Activated T-cell treated with anti-CD3 and anti-CD28 coated beads, Interleukin-2, amount 50 U/mL, for 72 hours (primary cell): ENCODE measurements at regions not wholly inside any gene's neighbourhood (a gene's known extent, or its start where the extent isn't known, plus 50 kb on each side); places are given as distances from the start of the nearest gene placed in this dataset.

Experiments used
- ATAC-seq, 2 donors: fragments of 150-1000 bp; cut with Tn5 transposase; replicated peaks in 1 of 2; 2 replicates each; pipeline ENCODE4 v1.10.0; 2021; ENCODE audit warnings: moderate library complexity in 2 of 2, mild to moderate bottlenecking in 1 of 2
- DNase-seq, 2 donors: peaks; one replicate each; pipeline ENCODE4 v3.0.0; 2021 to 2022; ENCODE audit warnings: mixed read lengths in 1 of 2
- H3K27ac Mint-ChIP-seq: one replicate; pipeline ENCODE4 v1.8.0; 2022; ENCODE audit warnings: mild to moderate bottlenecking, moderate library complexity, mixed read lengths
- H3K27me3 Mint-ChIP-seq: one replicate; pipeline ENCODE4 v1.8.0; 2022; ENCODE audit warnings: low read depth, mixed read lengths
- H3K36me3 Mint-ChIP-seq, 2 donors: one replicate each; pipeline ENCODE4 v1.8.0; 2022; ENCODE audit warnings: mixed read lengths in 2 of 2, mild to moderate bottlenecking in 1 of 2; ENCODE audit not compliant: insufficient read depth in 2 of 2
- H3K4me1 Mint-ChIP-seq: one replicate; pipeline ENCODE4 v1.8.0; 2022; ENCODE audit warnings: low read depth, mixed read lengths
- H3K4me3 Mint-ChIP-seq, 2 donors: one replicate each; pipeline ENCODE4 v1.8.0; 2022; ENCODE audit warnings: mild to moderate bottlenecking in 2 of 2, mixed read lengths in 2 of 2, moderate library complexity in 2 of 2
- H3K9me3 Mint-ChIP-seq, 2 donors: one replicate each; pipeline ENCODE4 v1.8.0; 2022; ENCODE audit warnings: mixed read lengths in 2 of 2

DNA sequence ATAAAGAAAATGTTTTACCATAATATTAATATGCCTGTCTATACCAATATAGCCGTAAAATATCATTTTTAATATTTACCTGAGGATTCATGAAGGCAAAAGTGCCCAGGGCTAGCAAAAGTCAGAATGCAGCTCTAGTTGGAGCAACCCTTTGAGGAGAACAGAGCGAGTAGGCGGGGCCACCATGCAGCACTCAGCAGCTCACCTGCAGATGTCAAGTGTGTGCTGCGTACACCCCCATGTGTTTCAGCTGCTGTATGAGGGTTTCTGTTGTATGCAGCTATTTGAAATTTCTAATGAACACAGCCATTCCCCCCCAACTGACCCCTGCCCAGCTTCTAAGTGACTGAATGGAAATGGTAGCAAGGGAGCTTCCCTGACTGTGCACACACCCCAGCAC, 508.0 kb downstream of the QKI start:
- ATAC-seq (no peak), DNase-seq (no peak)
- no peak overlapping the region for H3K27ac Mint-ChIP-seq
- no peaks in the 10 kb centered on the region for H3K36me3 Mint-ChIP-seq
- no peaks in the 10 kb centered on the region for H3K4me1 Mint-ChIP-seq
- H3K4me3 Mint-ChIP-seq: no peak overlapping the region
- no peaks in the 10 kb centered on the region for H3K27me3 Mint-ChIP-seq
- H3K9me3 Mint-ChIP-seq: no peaks in the 10 kb centered on the region

DNA sequence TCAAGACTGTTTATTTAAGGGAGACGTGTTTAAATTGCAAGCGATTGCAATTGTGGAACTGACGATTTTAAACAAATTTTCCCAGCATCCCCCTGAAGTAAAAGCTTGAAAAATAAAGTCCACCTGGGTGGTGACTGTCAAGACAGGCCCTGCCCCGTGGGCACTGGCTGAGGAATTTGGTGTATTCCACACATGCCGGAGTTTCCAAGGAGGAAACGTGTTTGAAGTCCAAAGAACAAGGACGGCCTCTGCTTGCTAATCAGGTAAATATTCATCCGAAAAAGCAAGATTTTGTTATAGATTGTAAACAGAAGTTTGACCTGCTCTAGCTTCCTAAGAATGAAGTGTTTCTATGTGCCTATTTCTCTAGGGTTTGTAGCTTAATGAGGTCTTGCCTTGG, 505.1 kb downstream of the QKI start:
- no peak for ATAC-seq
- no peak overlapping the region for H3K27ac Mint-ChIP-seq
- H3K36me3 Mint-ChIP-seq: no peaks in the 10 kb centered on the region
- H3K27me3 Mint-ChIP-seq: peaks cover 8% of the 10 kb centered on the region
- no peak overlapping the region for H3K4me3 Mint-ChIP-seq
- DNase-seq: no peak
- H3K4me1 Mint-ChIP-seq: no peaks in the 10 kb centered on the region
- no peaks in the 10 kb centered on the region for H3K9me3 Mint-ChIP-seq

- no peak for DNase-seq
- no peak for ATAC-seq
- Mint-ChIP-seq H3K4me1 (no peaks in the 10 kb centered on the region), H3K27ac (no peak overlapping the region), H3K36me3 (no peaks in the 10 kb centered on the region), H3K9me3 (no peaks in the 10 kb centered on the region), H3K4me3 (no peak overlapping the region), H3K27me3 (peaks cover 8% of the 10 kb centered on the region)
Observed at GRCh38 chr6:163916315-163917081, 502.0 kb downstream of the QKI start.

DNA sequence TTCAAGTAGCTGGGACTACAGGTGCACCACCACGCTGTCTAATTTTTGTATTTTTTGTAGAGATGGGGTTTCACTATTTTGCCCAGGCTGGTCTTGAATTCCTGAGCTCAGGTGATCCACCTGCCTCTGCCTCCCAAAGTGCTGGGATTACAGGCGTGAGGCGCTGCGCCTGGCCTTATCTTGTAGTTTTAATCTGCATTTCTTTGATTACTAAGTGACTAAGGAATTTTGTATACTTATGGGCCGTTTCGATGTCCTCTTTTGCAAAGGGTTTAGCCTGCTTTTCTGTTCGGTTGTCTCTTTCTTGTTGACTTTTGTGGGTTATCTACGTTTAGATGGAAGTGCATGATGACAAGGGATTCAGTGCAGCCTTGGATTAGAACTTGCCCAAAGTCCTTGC, 500.6 kb downstream of the QKI start:
- DNase-seq: no peak
- Mint-ChIP-seq H3K9me3 (no peaks in the 10 kb centered on the region), H3K27ac (no peak overlapping the region), H3K4me3 (no peak overlapping the region), H3K4me1 (no peaks in the 10 kb centered on the region), H3K36me3 (no peaks in the 10 kb centered on the region), H3K27me3 (peaks cover 17% of the 10 kb centered on the region)
- no peak for ATAC-seq

DNA sequence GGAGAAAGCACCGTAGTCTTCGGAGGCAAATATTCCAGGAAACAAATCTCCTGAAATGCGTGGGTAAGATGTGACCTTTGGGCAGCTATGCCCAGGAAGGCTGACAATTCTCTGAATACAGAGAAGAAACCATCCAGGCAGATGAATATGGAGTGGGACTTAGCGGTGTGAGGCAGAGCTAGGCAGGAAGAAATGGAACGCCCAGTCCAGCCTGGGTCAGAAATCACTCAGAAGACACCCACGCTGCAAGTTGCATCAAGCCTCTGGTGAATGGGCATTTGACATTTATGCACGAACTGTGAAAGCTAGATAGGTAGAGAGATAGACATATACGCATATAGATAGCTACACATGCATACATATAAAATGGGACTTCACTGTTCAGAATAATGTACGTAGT, 498.5 kb downstream of the QKI start:
- DNase-seq (no peak), ATAC-seq (no peak)
- H3K4me1 Mint-ChIP-seq: no peaks in the 10 kb centered on the region
- H3K27me3 Mint-ChIP-seq: peaks cover 19% of the 10 kb centered on the region
- no peaks in the 10 kb centered on the region for H3K36me3 Mint-ChIP-seq
- no peak overlapping the region for H3K4me3 Mint-ChIP-seq
- H3K9me3 Mint-ChIP-seq: no peaks in the 10 kb centered on the region
- no peak overlapping the region for H3K27ac Mint-ChIP-seq

- Mint-ChIP-seq H3K9me3 (no peaks in the 10 kb centered on the region), H3K27me3 (peaks cover 27% of the 10 kb centered on the region), H3K27ac (no peak overlapping the region), H3K4me1 (no peaks in the 10 kb centered on the region), H3K4me3 (no peak overlapping the region), H3K36me3 (no peaks in the 10 kb centered on the region)
- no peak for DNase-seq
- ATAC-seq: no peak
Observed at GRCh38 chr6:163906006-163906710, 491.6 kb downstream of the QKI start.

DNA sequence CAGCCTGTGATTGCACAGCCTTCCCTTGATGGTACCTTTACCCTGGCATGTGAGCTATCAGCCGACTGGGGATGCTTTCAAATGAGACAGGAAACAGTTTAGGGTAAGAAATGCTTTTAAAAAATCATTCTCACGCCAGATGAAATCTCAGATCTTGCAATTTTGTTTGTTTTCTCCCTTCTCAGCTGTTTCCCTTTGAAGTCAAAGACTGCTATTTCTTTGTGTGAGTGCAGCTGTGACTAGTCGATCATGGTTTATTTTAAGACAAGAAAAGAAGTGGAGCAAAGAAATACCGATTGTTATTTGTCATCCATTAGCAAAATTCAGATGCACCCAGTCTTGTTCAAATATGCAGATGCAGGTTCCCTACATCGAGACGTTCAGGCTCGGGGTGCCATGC, 489.7 kb downstream of the QKI start:
- Mint-ChIP-seq H3K9me3 (no peaks in the 10 kb centered on the region), H3K4me3 (no peak overlapping the region), H3K27me3 (peaks cover 17% of the 10 kb centered on the region), H3K36me3 (no peaks in the 10 kb centered on the region), H3K4me1 (no peaks in the 10 kb centered on the region), H3K27ac (no peak overlapping the region)
- DNase-seq: no peak
- ATAC-seq: no peak

DNA sequence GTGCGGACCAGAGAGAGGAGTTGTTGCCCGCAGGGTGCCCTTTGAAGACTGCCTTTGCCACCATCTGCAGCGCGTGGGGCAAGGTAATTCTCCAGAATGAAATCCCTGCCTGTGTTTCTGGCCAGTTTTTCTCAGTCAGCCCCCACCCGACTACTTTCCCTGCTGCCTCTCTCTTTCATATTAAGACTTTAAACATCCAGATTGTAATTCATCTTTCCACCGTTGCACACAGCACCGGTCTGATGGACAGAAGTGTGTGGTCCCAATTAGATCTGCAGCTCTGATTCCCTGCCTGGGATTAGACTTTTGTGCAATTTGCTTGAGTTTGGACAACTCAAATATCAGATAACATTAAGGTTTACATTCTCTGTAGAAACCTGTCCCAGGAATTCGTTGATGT, 489.0 kb downstream of the QKI start:
- Mint-ChIP-seq H3K27me3 (peaks cover 17% of the 10 kb centered on the region), H3K27ac (no peak overlapping the region), H3K9me3 (no peaks in the 10 kb centered on the region), H3K4me3 (no peak overlapping the region), H3K36me3 (no peaks in the 10 kb centered on the region), H3K4me1 (no peaks in the 10 kb centered on the region)
- DNase-seq (no peak), ATAC-seq (no peak)

DNA sequence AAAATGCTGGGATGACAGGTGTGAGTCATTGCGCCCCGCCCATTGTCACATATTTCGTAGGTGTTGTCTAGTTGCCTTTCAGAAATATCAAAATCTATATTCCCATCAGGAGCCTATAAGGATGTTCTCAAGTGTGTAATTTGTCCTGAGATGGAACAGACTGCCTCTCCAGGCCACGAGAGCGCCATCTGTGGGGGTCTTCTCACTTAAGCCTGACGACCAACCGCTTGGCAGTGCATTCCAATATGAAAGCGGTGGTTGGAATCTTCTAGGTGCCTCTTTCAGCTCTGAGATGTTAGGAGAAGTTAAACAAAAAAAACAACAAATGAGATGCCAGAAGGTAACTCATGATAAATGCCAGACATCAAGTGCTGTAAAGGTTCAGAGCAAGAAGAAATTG, 488.5 kb downstream of the QKI start:
- DNase-seq (no peak), ATAC-seq (no peak)
- Mint-ChIP-seq H3K27me3 (peaks cover 15% of the 10 kb centered on the region), H3K4me1 (no peaks in the 10 kb centered on the region), H3K9me3 (no peaks in the 10 kb centered on the region), H3K4me3 (no peak overlapping the region), H3K27ac (no peak overlapping the region), H3K36me3 (peaks cover 0 to 1% of the 10 kb centered on the region in 2 donors)

GRCh38 chr6:163901681-163902080, 487.2 kb downstream of the QKI start:
- Mint-ChIP-seq H3K9me3 (no peaks in the 10 kb centered on the region), H3K27me3 (peaks cover 10% of the 10 kb centered on the region), H3K36me3 (peaks cover 0 to 1% of the 10 kb centered on the region in 2 donors), H3K27ac (no peak overlapping the region), H3K4me1 (no peaks in the 10 kb centered on the region), H3K4me3 (no peak overlapping the region)
- DNase-seq: no peak
- ATAC-seq: no peak

GRCh38 chr6:163900570-163900969, 486.1 kb downstream of the QKI start:
- Mint-ChIP-seq H3K9me3 (no peaks in the 10 kb centered on the region), H3K36me3 (peaks cover 0 to 1% of the 10 kb centered on the region in 2 donors), H3K4me1 (no peaks in the 10 kb centered on the region), H3K27me3 (no peaks in the 10 kb centered on the region), H3K4me3 (no peak overlapping the region), H3K27ac (no peak overlapping the region)
- DNase-seq: no peak
- ATAC-seq: no peak

DNA sequence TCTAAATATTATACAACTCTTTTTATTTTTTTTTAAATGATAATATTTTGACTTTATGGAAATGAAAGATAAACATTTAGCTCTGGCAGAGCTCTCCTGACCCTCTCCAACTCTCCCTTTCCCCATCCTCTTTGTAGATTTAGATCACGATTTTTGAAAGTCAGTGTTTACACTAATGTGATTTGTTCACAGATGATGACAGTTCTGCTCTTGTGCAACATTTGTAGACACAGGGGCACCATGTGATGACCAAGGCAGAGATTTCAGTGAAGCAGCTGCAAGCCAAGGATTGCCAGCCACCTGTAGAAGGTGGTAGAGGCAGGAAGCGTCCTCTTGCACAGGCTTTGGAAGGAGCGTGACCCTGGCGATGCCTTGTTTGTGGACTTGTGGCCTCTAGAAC, 483.2 kb downstream of the QKI start:
- Mint-ChIP-seq H3K4me3 (no peak overlapping the region), H3K36me3 (peaks cover 0 to 1% of the 10 kb centered on the region in 2 donors), H3K27me3 (no peaks in the 10 kb centered on the region), H3K27ac (no peak overlapping the region), H3K9me3 (no peaks in the 10 kb centered on the region), H3K4me1 (no peaks in the 10 kb centered on the region)
- DNase-seq (no peak), ATAC-seq (no peak)

- DNase-seq (no peak), ATAC-seq (no peak)
- Mint-ChIP-seq H3K27ac (no peak overlapping the region), H3K9me3 (no peaks in the 10 kb centered on the region), H3K4me3 (no peak overlapping the region), H3K36me3 (peaks cover 0 to 1% of the 10 kb centered on the region in 2 donors), H3K4me1 (no peaks in the 10 kb centered on the region), H3K27me3 (no peaks in the 10 kb centered on the region)
Observed at GRCh38 chr6:163897030-163897429, 482.5 kb downstream of the QKI start.

GRCh38 chr6:163895162-163895561, 480.6 kb downstream of the QKI start:
- no peaks in the 10 kb centered on the region for H3K4me1 Mint-ChIP-seq
- no peak for ATAC-seq
- H3K9me3 Mint-ChIP-seq: no peaks in the 10 kb centered on the region

More at GRCh38 chr6:163895162-163895561, 480.6 kb downstream of the QKI start:
- DNase-seq: no peak
- no peak overlapping the region for H3K4me3 Mint-ChIP-seq
- H3K27me3 Mint-ChIP-seq: no peaks in the 10 kb centered on the region
- H3K27ac Mint-ChIP-seq: no peak overlapping the region
- H3K36me3 Mint-ChIP-seq: peaks cover 0 to 1% of the 10 kb centered on the region in 2 donors
